ENCODE measurements at regions not wholly inside any gene's neighbourhood (a gene's known extent, or its start where the extent isn't known, plus 50 kb on each side); places are given as distances from the start of the nearest gene placed in this dataset.

DNA sequence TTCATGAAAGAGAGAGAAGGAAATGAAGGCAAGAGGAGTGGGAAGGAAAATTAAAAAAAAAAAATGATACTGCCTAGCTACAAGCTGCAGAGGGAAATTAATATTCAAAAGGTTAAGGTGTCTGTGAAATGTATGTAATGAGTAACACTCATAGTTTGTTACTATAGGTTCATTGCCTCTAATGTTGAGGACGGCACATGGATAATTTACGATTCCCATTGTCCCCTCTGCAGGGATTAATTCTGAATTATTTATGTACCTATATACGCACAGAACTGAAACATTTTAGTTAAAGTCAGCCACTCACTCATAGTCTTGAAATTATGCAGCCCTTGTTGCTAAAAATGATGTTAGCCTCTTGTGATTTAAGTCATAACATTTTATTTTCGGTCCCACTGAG is 869.1 kb downstream of the NR2F1-AS1 start:
- Mint-ChIP-seq H3K9me3 (no peaks in the 10 kb centered on the region), H3K4me3 (no peak overlapping the region), H3K27ac (no peak overlapping the region), H3K36me3 (no peaks in the 10 kb centered on the region), H3K27me3 (ENCODE audit: low read depth) (no peaks in the 10 kb centered on the region), H3K4me1 (no peaks in the 10 kb centered on the region)
- ATAC-seq (no peak), DNase-seq (ENCODE audit: low spot score) (no peak)
- TF ChIP-seq SMAD4 (CRISPR knock-in tag; IDR thresholded peaks at IDR 0.05) (no peak), NFE2L1 (CRISPR knock-in tag; IDR thresholded peaks at IDR 0.05) (no peak), ESRRA (CRISPR knock-in tag; IDR thresholded peaks at IDR 0.05; ENCODE audit: borderline replicate concordance) (no peak), CREM (CRISPR knock-in tag; IDR thresholded peaks at IDR 0.05) (no peak), ELF4 (CRISPR knock-in tag; IDR thresholded peaks at IDR 0.05; ENCODE audit: low read depth) (no peak), NFATC4 (CRISPR knock-in tag; IDR thresholded peaks at IDR 0.05) (no peak), SP1 (CRISPR knock-in tag; conservative IDR thresholded peaks at IDR 0.05) (no peak), RORB (CRISPR knock-in tag; IDR thresholded peaks at IDR 0.05) (no peak), ZBTB21 (CRISPR knock-in tag; IDR thresholded peaks at IDR 0.05; ENCODE audit: borderline replicate concordance) (no peak), TP53 (CRISPR knock-in tag; IDR thresholded peaks at IDR 0.05) (no peak), ZNF232 (CRISPR knock-in tag; IDR thresholded peaks at IDR 0.05) (no peak)
- TF ChIP-seq, protein P1, sequence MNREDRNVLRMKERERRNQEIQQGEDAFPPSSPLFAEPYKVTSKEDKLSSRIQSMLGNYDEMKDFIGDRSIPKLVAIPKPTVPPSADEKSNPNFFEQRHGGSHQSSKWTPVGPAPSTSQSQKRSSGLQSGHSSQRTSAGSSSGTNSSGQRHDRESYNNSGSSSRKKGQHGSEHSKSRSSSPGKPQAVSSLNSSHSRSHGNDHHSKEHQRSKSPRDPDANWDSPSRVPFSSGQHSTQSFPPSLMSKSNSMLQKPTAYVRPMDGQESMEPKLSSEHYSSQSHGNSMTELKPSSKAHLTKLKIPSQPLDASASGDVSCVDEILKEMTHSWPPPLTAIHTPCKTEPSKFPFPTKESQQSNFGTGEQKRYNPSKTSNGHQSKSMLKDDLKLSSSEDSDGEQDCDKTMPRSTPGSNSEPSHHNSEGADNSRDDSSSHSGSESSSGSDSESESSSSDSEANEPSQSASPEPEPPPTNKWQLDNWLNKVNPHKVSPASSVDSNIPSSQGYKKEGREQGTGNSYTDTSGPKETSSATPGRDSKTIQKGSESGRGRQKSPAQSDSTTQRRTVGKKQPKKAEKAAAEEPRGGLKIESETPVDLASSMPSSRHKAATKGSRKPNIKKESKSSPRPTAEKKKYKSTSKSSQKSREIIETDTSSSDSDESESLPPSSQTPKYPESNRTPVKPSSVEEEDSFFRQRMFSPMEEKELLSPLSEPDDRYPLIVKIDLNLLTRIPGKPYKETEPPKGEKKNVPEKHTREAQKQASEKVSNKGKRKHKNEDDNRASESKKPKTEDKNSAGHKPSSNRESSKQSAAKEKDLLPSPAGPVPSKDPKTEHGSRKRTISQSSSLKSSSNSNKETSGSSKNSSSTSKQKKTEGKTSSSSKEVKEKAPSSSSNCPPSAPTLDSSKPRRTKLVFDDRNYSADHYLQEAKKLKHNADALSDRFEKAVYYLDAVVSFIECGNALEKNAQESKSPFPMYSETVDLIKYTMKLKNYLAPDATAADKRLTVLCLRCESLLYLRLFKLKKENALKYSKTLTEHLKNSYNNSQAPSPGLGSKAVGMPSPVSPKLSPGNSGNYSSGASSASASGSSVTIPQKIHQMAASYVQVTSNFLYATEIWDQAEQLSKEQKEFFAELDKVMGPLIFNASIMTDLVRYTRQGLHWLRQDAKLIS (CRISPR knock-in tag; IDR thresholded peaks at IDR 0.05; ENCODE audit: borderline replicate concordance): no peak
- TF ChIP-seq, protein P2, sequence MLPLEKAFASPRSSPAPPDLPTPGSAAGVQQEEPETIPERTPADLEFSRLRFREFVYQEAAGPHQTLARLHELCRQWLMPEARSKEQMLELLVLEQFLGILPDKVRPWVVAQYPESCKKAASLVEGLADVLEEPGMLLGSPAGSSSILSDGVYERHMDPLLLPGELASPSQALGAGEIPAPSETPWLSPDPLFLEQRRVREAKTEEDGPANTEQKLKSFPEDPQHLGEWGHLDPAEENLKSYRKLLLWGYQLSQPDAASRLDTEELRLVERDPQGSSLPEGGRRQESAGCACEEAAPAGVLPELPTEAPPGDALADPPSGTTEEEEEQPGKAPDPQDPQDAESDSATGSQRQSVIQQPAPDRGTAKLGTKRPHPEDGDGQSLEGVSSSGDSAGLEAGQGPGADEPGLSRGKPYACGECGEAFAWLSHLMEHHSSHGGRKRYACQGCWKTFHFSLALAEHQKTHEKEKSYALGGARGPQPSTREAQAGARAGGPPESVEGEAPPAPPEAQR (CRISPR knock-in tag; IDR thresholded peaks at IDR 0.05): no peak
- TF ChIP-seq, protein P3, sequence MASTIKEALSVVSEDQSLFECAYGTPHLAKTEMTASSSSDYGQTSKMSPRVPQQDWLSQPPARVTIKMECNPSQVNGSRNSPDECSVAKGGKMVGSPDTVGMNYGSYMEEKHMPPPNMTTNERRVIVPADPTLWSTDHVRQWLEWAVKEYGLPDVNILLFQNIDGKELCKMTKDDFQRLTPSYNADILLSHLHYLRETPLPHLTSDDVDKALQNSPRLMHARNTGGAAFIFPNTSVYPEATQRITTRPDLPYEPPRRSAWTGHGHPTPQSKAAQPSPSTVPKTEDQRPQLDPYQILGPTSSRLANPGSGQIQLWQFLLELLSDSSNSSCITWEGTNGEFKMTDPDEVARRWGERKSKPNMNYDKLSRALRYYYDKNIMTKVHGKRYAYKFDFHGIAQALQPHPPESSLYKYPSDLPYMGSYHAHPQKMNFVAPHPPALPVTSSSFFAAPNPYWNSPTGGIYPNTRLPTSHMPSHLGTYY (CRISPR knock-in tag; IDR thresholded peaks at IDR 0.05): no peak
- TF ChIP-seq, protein P4, sequence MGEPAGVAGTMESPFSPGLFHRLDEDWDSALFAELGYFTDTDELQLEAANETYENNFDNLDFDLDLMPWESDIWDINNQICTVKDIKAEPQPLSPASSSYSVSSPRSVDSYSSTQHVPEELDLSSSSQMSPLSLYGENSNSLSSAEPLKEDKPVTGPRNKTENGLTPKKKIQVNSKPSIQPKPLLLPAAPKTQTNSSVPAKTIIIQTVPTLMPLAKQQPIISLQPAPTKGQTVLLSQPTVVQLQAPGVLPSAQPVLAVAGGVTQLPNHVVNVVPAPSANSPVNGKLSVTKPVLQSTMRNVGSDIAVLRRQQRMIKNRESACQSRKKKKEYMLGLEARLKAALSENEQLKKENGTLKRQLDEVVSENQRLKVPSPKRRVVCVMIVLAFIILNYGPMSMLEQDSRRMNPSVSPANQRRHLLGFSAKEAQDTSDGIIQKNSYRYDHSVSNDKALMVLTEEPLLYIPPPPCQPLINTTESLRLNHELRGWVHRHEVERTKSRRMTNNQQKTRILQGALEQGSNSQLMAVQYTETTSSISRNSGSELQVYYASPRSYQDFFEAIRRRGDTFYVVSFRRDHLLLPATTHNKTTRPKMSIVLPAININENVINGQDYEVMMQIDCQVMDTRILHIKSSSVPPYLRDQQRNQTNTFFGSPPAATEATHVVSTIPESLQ (CRISPR knock-in tag; IDR thresholded peaks at IDR 0.05): no peak
- CTCF ChIA-PET: no interaction called here
- POLR2A ChIA-PET: no interaction called here

DNA sequence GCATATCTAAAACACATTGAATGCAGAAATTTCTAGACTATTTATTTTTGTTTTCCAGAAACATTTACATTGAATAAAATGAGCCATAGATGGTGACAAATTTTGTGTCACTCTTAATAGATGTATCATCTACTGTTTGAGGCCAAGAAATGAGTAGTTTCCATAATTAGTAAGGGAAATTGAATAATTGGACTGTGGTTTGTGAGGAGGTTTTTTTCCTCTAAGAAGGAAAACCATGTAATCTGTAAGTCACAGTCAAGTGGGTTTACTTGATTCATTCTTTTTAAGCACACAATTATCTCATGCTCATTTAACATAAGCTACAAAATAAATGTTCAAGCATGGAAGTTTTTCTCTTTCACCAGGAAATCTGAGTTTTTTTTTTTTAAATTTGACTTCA is 876.4 kb downstream of the NR2F1-AS1 start:
- H3K27me3 Mint-ChIP-seq (ENCODE audit: low read depth): no peaks in the 10 kb centered on the region
- no peaks in the 10 kb centered on the region for H3K9me3 Mint-ChIP-seq
- POLR2A ChIA-PET: no interaction called here
- DNase-seq (ENCODE audit: low spot score): no peak
- CTCF ChIA-PET: interaction anchor here (1.8 kb wide), 1 partner anchor 16 kb away, joined by 4 read pairs; no protein-coding TSS in a partner anchor
- no peaks in the 10 kb centered on the region for H3K4me1 Mint-ChIP-seq
- no peaks in the 10 kb centered on the region for H3K36me3 Mint-ChIP-seq
- H3K4me3 Mint-ChIP-seq: no peak overlapping the region
- no peak overlapping the region for H3K27ac Mint-ChIP-seq
- no peak for ATAC-seq
- TF ChIP-seq, protein P5, sequence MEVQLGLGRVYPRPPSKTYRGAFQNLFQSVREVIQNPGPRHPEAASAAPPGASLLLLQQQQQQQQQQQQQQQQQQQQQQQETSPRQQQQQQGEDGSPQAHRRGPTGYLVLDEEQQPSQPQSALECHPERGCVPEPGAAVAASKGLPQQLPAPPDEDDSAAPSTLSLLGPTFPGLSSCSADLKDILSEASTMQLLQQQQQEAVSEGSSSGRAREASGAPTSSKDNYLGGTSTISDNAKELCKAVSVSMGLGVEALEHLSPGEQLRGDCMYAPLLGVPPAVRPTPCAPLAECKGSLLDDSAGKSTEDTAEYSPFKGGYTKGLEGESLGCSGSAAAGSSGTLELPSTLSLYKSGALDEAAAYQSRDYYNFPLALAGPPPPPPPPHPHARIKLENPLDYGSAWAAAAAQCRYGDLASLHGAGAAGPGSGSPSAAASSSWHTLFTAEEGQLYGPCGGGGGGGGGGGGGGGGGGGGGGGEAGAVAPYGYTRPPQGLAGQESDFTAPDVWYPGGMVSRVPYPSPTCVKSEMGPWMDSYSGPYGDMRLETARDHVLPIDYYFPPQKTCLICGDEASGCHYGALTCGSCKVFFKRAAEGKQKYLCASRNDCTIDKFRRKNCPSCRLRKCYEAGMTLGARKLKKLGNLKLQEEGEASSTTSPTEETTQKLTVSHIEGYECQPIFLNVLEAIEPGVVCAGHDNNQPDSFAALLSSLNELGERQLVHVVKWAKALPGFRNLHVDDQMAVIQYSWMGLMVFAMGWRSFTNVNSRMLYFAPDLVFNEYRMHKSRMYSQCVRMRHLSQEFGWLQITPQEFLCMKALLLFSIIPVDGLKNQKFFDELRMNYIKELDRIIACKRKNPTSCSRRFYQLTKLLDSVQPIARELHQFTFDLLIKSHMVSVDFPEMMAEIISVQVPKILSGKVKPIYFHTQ (CRISPR knock-in tag; IDR thresholded peaks at IDR 0.05): no peak
- no peak for TF ChIP-seq ZNF396 (CRISPR knock-in tag; IDR thresholded peaks at IDR 0.05; ENCODE audit: borderline replicate concordance)
- no peak for TF ChIP-seq MXD4 (CRISPR knock-in tag; IDR thresholded peaks at IDR 0.05; ENCODE audit: borderline replicate concordance)
- no peak for TF ChIP-seq ZNF219 (CRISPR knock-in tag; IDR thresholded peaks at IDR 0.05; ENCODE audit: borderline replicate concordance)
- TF ChIP-seq SOX15 (CRISPR knock-in tag; IDR thresholded peaks at IDR 0.05): no peak
- no peak for TF ChIP-seq CBFB (CRISPR knock-in tag; IDR thresholded peaks at IDR 0.05; ENCODE audit: low read depth)
- TF ChIP-seq CREB1 (CRISPR knock-in tag; IDR thresholded peaks at IDR 0.05): no peak
- TF ChIP-seq ZNF423 (CRISPR knock-in tag; IDR thresholded peaks at IDR 0.05): no peak
- no peak for TF ChIP-seq NFYB (CRISPR knock-in tag; conservative IDR thresholded peaks at IDR 0.05; ENCODE audit: low read depth)
